ENCODE measurements at regions not wholly inside any gene's neighbourhood (a gene's known extent, or its start where the extent isn't known, plus 50 kb on each side); places are given as distances from the start of the nearest gene placed in this dataset.
"Not testable (repeated sequence)": the region's sequence is repeated elsewhere in the genome, so short reads cannot be mapped to it uniquely, and the experiment has no call there.

DNA sequence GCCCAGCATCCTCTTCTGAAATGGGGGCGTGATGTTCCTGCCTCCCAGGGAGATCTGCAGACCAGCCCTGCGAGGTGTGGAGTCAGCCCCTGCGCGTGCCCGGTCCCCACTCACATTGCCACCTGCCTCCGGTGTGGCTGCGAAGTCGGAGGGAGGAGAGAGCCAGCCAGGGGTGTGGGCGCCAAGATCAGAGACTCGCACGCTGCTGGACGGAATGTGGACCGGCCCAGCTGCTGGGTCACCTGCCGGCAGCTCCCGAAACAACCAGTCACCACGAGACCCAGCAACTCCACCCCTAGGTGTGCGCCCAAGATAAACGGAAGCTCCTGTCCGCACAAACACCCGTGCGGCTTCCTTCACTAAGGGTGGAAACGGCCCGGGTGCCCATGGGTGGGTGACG lies 51.1 kb upstream of the EGFL7 start:
- no peak for DNase-seq

DNA sequence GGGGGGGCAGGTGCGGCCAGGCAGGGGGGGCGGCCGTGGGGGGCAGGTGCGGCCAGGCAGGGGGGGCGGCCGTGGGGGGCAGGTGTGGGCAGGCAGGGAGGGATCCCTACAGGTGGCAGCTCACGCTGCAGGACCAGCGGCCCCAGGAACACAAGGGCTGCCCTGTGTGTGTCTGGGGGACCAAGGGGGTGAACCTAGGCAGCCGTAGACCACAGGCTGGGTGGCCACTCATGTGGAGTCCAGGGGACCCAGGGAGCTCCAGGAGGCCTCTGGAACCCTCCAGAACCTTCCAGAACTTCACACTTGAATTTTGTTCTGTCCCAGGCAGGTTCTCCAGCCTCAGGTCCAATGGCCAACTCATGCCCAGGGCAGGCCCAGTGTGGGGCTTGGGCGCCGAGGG lies 51.6 kb upstream of the EGFL7 start:
- no peak for DNase-seq

DNA sequence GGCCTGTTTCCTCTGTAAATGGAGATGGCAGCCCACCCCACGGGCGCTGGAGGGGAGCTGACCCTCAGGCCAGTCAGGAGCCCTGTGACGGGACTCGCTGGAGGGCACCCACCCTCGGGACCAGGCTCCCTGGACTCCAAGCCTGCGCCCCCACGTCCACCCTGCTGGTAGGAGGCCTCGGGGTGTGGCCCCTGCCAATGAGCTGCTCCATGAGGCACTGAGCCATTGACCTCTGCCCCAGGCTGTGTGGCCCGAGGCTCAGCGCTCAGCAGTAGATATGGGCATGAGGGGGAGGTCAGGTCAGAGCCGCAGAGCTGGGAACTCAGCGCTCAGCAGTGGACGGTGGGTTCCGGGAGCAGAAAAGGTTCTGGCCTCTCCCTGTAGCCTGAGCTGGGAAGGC lies 52.3 kb upstream of the EGFL7 start:
- DNase-seq: no peak

DNA sequence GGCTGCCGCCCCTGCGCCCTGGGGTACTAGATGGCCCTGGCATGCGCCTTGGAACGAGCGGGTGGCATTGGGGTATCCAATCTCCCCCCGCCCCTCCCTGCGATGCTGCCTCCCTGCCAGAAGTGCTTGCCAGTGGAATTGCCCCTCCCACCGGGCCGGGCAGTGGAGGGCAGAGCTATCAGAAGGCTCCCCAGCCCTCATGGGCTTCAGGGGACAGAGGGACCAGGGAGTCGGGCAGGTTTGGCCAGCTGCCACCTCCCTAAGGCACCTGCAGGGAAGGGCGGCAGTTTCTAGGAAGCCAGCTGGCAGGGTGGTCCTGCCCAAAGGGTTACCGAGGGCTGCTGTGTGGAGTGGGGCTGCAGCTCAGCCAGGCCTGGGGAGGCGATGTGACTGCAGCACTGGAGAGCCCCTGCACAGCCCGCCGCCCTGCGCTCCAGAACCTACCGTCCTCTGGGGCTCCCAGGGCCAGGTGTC lies 52.8 kb upstream of the EGFL7 start:
- no peak for DNase-seq

DNA sequence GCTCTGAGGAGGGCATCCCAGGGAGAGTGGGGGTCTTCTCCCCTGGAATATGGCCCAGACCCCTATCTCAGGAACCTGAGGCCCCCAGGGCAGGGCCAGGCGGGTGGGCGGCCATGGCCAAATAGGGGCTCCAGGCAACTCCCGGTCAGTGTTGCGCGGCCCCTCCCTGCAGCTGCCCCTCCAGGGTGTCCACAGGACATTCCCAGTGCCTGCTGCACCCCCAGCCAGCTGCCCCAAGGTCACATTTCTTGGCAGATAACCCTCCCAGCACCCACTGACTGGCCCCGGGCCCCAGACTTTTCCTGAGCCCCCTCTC lies 53.6 kb upstream of the EGFL7 start:
- no peak for DNase-seq

DNA sequence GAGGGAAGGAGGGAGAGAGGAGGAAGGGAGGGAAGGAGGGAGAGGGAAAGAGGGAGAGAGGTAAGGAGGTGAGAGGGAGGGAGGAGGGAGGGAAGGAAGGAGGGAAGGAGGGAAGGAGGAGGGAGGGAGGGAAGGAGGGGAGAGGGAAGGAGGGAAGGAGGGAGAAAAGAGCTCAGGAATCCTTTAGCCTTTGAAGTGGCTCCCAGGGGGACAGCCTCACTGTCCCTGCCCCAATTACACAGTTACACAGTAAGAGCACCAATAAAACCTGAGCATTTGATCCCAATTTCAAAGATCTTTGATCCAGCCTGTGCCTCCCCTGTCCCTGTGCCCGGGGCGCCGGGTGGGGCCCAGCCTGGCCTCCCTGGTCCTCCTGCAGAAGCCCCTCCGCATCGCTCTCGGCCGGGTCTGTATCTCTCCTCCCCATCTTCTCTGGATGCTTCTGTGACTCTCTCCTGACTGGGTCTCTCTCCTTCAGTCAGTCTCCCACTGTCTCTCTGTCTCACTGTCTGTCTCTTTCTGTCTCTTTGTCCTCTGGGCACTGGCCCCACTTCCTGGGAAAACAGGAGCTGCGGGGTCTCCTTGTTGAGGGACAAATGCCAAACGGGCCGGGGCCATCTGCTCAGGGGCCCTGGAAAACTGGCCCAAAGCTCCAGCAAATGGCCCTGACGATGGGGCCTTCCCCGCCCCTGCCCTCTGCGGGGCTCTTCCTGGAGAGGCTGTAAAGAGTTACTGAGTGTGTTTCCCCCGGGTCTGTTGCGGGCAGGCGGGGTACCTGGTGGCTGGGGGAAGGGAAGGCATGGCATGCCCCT lies 54.2 kb upstream of the EGFL7 start:
- no peak for DNase-seq

DNA sequence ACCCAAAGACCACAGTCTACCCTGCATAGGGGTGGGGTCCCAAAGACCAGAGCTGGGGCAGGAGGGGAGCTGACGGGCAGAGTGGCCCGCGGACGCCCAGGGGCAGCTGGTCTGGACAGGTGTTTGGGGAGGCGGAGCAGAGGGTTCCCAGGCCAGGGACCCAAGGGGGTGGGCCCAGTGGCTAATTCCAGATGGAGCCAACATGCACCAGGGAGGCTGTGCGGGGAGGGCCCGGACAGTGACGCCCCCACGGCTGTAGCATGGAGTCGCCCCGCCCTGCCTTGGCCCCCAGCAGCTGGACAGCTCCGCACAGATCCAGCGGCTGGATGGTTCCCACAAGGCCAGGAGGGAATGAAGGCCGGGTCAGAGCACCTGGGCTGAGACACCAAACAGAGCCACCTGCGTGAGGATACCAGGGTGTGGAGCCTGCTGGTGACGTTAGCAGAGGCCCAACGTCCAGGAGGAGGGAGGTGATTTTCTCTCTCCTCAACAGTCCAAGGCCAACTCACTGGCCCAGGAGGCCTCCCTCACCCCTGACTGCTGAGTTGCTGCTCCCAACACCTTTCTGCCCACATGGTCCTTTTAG lies 55.3 kb upstream of the EGFL7 start:
- DNase-seq: no peak

DNA sequence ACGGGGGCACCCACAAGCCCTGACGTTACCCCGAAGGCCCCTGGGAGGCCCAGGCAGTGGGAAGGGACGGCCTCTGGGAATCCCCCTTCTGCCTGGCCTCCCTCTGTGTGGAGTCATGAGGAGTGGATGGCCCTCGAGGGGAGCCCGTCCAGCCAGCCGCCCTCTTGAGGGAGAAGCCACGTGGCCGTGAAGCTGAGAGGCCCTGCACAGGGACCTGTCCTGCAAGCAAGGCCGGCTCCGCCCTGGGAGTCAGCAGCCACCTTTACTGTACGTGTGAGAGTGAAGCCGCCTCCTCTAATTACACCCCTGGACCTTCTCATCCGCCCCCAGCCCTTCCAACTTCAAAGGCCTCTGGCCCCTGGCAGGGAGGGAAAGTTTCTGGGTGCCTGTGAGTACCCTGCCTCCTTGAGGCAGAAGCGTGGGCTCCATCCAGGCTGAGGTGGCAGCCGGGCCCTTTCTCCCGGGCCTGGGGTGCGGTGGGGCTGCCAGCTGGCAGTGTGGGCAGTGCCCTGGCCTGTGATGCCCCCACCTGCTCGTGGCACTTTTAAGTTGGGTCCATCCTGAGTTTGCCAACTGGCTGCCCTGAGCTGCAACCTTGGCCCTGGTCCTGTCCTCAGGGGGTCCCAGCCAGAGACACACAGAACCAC lies 55.9 kb upstream of the EGFL7 start:
- no peak for DNase-seq

DNA sequence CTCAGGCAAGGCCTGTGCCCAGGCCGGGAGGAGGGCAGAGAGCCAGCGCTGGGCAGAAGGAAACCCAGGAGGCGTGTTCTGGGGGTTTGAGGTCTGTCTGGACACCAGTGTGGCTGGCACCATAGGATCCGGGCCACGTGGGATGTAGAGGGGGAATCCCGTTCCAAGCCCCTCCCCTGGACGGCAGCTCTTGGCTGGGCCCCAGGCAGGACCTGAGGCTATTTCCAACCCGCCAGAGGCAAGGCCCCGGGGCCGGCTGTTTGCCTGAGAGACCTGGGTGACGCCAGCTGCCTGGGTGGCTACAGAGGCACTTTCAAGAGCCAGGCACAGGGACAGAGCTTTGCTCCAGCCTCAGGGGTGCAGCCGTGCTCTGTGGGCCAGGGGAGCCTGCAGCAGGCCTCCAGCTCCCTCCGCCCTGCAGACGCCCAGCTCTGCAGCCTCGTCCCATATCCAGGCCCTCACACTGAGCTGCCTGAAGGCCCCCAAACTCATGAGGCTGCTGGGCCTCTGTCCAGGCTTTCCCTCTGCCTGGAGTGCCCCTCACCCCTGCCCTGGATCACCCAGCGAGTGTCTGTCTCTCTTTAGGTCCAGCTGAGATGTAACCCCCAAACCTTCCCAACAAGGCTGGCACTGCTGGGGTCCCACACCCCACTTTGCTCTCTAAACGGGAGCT lies 56.6 kb upstream of the EGFL7 start:
- DNase-seq: no peak

DNA sequence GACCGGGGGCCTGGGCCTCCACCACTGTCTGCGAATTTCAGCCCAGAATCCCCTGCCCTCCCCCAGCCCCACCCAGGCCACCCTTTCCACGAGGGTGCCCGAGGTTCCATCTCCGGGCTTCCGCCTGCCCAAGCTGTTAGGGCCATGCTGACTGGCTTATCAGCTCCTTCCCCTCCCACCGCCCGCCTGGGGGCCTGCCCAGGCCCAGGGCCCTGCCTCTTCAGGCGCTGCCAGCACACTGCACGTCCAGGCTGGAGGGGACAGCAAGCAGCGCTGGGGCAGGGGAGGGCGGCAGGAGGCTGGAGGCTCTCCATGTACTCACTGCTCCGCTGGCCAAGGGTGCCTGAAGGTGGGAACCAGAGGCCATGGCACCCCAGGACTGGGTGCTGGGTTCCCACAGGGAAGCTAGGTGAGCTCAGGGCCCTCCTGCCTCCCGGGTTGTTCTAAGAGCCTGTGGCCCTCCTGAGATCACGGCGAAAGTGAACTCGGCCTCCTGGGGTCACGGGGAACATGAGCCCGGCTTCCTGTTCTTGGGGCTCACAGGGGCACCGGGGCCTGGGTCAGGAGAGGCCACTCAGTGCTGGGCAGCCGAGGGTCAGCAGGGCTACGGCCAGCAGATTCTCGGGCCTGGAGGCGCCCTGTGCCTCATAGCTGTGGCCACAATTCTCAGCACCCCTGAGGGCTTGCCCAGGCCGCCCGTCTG lies 57.7 kb upstream of the EGFL7 start:
- no peak for DNase-seq

DNA sequence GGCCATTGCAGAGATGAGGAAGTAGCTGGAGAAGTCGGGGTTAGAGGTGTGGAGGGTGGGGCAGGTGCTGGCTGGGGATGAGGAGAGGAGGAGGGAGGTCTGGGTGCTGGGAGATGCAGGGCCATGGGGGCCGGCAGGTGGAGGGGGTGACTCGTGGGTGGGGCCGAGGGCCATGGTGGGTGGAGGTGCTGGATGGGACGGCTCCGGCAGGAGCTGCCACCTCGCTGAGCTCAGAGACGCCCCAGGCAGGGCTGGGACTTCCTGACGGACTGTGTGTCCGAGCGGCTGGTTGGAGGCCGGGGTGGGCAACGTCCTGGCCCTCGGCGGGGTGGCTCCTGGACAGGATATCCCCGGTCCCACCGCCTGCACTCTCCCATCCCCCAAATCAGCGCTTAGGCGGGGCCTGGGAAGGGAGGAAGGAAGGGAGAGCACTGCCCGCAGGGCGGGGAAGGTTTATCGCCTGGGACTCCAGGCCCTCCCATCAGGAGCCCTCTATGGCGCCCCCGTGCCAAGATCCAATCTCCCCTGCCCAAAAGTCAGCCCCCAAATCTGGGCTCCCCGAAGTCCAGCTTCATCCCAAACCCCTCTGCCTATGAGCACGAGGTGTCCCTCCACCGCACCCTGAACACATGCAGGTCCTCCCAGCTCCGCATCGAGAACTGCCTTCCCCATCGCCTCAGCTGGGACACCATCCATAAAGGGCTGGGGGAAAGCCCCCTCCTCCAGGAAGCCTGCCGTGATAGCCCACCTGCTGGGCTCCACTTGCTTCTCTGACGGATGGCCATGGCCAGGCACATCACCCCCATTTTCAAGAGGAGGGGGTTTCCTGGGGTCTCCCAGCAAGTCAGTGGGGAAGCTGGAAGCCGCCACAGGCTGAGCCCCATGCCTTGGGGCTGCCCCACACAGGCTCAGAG lies 58.3 kb upstream of the NOTCH1 start:
- DNase-seq: no peak

DNA sequence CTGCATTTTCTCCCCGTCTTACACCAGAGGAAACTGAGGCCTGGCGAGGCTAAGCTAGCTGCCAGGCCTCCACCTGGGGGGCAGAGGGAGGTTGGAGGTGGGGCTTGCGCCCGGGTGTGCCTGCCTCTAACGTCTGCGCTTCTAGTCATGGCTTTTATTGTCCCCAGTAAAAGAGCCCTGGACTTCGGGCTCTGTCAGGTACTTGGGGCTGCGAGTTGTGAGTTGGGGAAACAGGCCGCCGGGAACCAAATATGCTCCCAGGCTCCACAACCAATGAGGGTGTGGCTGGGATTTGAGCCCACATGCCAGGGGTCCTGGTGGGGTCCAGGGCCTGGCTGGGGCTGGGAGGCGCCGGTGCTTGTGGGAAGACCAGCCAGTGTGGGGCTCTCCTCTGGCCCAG lies 57.4 kb upstream of the NOTCH1 start:
- no peak for DNase-seq

DNA sequence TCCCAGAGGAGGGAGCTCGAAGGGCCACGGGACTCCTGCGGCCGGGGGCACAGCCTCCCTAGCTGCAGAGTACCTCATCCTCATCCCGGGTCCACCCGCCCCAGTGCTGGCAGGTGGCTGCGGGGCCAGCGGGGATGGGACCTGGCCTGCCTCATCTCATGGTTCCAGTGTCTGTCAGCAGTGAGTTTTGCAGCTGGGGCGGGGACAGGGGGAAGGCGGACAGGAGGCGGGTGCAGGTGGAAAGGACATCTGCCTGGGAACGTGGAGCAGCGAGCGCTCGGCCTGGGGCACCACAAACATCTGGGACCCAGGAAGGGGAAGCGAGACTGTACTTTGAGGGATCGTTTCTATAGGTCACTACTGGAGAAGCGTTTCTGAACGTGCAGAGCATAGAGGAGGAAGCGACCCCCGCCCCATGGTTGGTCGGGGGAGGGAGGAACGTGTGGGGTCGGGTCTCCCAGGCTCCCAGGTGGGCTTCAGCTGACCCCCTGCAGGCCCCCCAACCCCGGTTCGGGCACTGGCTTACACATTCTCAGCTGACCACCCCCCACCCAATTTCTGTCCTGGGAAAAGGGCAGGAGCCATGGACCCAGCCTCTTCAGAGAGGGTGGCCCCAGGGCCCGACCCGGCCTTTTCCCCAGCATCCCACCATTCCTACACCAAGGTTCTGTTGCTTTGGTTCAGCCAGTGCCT lies 56.5 kb upstream of the NOTCH1 start:
- DNase-seq: peak in 1 of 4 experiments; percentile 53

DNA sequence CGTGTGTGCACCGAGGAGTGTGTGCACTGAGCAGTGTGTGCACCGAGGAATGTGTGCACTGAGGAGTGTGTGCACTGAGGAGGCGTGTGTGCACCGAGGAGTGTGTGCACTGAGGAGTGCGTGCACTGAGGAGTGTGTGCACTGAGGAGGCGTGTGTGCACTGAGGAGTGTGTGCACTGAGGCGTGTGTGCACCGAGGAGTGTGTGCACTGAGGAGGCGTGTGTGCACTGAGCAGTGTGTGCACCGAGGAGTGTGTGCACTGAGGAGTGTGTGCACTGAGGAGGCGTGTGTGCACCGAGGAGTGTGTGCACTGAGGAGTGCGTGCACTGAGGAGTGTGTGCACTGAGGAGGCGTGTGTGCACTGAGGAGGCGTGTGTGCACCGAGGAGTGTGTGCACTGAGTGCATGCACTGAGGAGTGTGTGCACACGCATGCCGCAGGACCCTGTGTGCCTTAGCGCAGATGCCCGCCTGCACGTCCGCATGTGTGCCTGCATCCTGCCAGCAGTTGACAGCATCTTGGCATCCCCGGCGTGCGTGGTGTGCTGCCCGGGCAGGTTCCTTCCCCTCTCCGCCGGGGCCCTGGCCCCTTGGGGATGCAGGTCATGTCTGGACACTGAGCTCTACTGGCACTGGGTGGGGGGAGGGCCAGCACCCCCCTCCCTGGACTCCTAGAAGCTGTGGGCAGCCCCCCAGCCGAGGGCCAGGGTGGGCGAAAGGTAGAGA lies 55.6 kb upstream of the NOTCH1 start:
- DNase-seq: not testable (repeated sequence)

DNA sequence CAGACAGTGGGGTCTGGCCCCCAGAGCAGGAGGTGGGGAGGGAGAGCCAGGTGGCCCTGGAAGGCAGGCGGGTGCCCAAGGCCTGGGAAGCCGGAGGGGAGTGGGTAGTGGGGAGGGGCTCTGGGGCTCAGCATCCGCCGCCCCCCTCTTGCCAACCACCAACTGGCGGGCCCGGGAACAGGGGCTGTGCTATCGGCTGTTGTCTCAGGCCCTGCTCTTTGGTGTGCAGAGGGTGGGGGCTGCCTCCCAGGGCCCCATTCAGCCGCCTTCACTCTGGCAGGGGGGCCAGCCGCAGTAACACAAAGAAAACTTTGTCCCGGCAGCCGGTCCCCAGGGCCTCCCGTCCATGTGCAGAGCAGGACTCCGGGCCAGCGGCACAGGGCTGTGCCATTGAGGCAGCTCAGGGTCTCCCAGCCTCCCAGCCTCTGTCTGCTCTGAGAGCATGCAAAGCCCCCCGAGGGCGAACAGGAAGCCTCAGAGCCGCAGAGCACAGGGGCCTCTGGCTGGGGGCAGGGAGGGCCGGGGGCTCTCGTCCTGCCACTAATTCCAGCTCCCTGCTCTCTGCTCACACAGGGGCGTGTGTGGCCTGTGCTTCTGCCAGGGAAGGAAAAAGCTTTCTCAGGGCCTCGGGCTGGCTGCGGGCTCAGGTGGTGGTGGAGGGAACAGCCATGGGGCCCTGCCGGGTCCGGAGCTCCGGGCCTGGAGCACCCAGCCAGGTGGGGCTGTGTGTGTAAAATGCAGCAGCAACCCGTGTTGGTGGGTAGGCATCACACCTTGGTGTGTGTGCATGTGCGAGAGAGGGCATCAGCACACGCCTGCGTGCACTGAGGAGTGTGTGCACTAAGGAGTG lies 54.2 kb upstream of the NOTCH1 start:
- DNase-seq: no peak

DNA sequence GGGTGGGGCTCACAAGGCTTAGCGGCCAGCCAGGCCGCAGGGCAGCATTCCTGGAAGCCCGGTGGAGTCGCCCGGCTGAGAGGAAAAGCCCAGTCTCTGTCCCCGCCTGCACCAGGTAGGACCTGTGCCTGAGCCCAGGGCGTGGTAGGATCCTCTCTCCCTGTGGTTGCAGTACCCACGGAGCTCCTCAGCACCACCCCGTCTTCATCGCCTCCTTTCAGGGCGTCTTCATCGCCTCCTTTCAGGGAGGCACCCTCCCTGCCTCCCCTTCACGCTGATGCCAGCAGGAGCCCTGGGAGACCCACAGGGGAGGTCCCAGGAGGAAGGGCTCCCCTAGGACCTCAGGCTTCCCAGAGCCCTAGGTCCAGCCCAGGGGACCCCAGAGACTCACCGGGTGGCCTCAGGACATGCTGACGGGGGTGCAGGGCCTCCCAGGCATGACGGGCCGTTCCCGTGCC lies 53.3 kb upstream of the NOTCH1 start:
- no peak for DNase-seq

DNA sequence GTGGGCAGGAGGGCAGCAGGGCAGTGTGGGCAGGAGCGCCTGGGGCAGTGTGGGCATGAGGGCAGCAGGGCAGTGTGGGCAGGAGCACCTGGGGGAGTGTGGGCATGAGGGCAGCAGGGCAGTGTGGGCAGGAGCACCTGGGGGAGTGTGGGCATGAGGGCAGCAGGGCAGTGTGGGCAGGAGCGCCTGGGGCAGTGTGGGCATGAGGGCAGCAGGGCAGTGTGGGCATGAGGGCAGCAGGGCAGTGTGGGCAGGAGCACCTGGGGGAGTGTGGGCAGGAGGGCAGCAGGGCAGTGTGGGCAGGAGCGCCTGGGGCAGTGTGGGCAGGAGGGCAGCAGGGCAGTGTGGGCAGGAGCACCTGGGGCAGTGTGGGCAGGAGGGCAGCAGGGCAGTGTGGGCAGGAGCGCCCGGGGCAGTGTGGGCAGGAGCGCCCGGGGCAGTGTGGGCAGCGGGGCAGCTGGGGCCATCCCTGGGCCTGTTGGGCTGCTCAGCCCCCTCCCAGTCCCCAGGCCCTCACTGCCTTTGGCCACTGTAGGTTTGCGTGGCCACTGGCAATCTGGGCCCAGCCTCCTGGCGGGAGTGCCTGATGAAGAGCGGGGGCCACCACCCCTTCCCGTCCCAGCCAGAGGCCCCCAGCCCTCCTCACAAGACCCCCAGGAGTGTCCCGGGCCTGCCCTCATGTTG lies 52.7 kb upstream of the NOTCH1 start:
- DNase-seq: not testable (repeated sequence)

DNA sequence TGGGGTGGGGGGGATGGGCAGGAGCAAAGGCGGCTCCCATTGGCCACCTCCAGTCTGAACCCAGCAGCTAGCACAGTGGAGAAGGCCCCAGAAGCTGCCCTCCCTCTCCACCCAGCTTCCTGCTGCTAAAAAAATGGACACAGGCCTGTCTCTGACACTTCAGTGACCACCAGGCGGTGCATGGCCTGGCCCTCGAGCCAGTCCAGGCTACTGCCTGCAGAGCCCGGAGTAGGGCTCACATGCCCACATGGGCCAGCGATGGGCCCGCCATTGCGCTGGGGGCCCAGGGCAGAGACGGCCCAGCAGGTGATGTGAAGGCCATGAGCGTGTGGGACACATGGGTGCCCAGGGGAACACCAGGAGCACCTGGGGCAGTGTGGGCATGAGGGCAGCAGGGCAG lies 52.1 kb upstream of the NOTCH1 start:
- no peak for DNase-seq
